Mesendoderm (in vitro differentiated cells): ENCODE measurements at regions not wholly inside any gene's neighbourhood (a gene's known extent, or its start where the extent isn't known, plus 50 kb on each side); places are given as distances from the start of the nearest gene placed in this dataset.

Source experiments
- DNase-seq: peaks from one replicate; pipeline ENCODE4 v3.0.0; 2013
- H2AK5ac ChIP-seq: 2 replicates; pipeline ENCODE4 v1.6.1; 2013; ENCODE audit warnings: low read length, inconsistent platforms
- H2BK120ac ChIP-seq: 2 replicates; pipeline ENCODE4 v1.6.1; 2013; ENCODE audit warnings: low read depth, mild to moderate bottlenecking, low read length, moderate library complexity, mixed read lengths
- H2BK15ac ChIP-seq: replicated peaks from 2 replicates; pipeline ENCODE4 v1.6.1; 2013; ENCODE audit warnings: low read depth, mild to moderate bottlenecking, moderate library complexity
- H2BK5ac ChIP-seq: 2 replicates; pipeline ENCODE4 v1.6.1; 2013; ENCODE audit warnings: low read length, inconsistent platforms
- H3K18ac ChIP-seq: 2 replicates; pipeline ENCODE4 v1.6.1; 2013; ENCODE audit warnings: mild to moderate bottlenecking, low read length, mixed read lengths
- H3K23ac ChIP-seq: one replicate; pipeline ENCODE4 v1.6.1; 2013; ENCODE audit warnings: low read length
- H3K27ac ChIP-seq: 2 replicates; pipeline ENCODE4 v1.5.1; 2013; ENCODE audit warnings: low read depth, mild to moderate bottlenecking, inconsistent platforms, low read length, moderate library complexity
- H3K27me3 ChIP-seq: 2 replicates; pipeline ENCODE4 v1.6.1; 2013; ENCODE audit warnings: low read length, control low read depth, mild to moderate bottlenecking, inconsistent platforms; ENCODE audit not compliant: insufficient read depth, poor library complexity
- H3K36me3 ChIP-seq: 2 replicates; pipeline ENCODE4 v1.6.1; 2013; ENCODE audit warnings: low read length, inconsistent platforms; ENCODE audit not compliant: control insufficient read depth, insufficient read depth
- H3K4ac ChIP-seq: one replicate; pipeline ENCODE4 v1.6.1; 2013; ENCODE audit warnings: low read depth, mild to moderate bottlenecking, low read length, moderate library complexity
- H3K4me1 ChIP-seq: 2 replicates; pipeline ENCODE4 v1.6.1; 2013; ENCODE audit warnings: low read depth, low read length, inconsistent platforms; ENCODE audit not compliant: control insufficient read depth
- H3K4me2 ChIP-seq: 2 replicates; pipeline ENCODE4 v1.6.1; 2013; ENCODE audit warnings: low read length
- H3K4me3 ChIP-seq: 2 replicates; pipeline ENCODE4 v1.5.1; 2013; ENCODE audit warnings: mild to moderate bottlenecking, low read length
- H3K56ac ChIP-seq: one replicate; pipeline ENCODE4 v1.6.1; 2013; ENCODE audit warnings: low read length
- H3K79me1 ChIP-seq: 2 replicates; pipeline ENCODE4 v1.6.1; 2013; ENCODE audit warnings: low read length, inconsistent platforms
- H3K79me2 ChIP-seq: 2 replicates; pipeline ENCODE4 v1.6.1; 2013; ENCODE audit warnings: mild to moderate bottlenecking, low read length; ENCODE audit not compliant: control insufficient read depth, insufficient read depth
- H3K9ac ChIP-seq: 2 replicates; pipeline ENCODE4 v1.6.1; 2013; ENCODE audit warnings: low read length, inconsistent platforms
- H4K5ac ChIP-seq: one replicate; pipeline ENCODE4 v1.6.1; 2013; ENCODE audit warnings: low read length
- H4K8ac ChIP-seq: one replicate; pipeline ENCODE4 v1.6.1; 2013; ENCODE audit warnings: low read depth, mild to moderate bottlenecking, control low read depth, low read length, moderate library complexity
- WGBS: extraction: QIAGEN DNeasy Blood & Tissue Kit; methylation state at CpG from one replicate; pipeline ENCODE4 v1.1.7; 2013; ENCODE audit warnings: low lambda C conversion rate, missing lambda C conversion rate; ENCODE audit not compliant: insufficient coverage; ENCODE audit errors: extremely low coverage; 5-methylcytosine and 5-hydroxymethylcytosine counted together

DNA sequence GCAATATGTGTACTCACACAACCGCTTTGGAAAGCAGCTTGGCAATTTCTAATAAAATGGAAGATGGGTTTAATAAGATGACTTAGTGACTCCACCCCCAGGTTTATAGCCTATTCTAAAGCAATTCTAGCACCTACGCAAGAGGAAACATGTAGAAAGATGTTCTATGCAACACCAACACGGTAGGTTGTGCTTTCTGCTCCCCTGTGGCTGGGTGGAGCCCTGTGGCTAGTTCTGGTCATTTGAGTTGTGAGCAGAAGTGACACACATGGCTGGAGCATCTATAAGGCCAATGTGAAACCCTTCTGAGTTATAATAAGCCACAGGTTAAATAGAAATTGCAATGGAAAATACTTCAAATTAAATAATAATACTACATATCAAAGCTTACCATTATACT lies 310.7 kb downstream of the CD83 start:
- Histone ChIP-seq H3K79me1 (no peaks in the 10 kb centered on the region), H2BK120ac (no peak overlapping the region), H3K27me3 (no peaks in the 10 kb centered on the region), H2AK5ac (no peak overlapping the region), H3K27ac (no peak overlapping the region), H3K79me2 (no peaks in the 10 kb centered on the region), H2BK15ac (no peak overlapping the region), H3K4ac (no peak overlapping the region), H3K18ac (no peak overlapping the region), H2BK5ac (no peak overlapping the region), H3K4me3 (no peak overlapping the region), H4K8ac (no peak overlapping the region), H3K9ac (no peak overlapping the region), H3K36me3 (no peaks in the 10 kb centered on the region), H3K4me1 (no peaks in the 10 kb centered on the region), H3K23ac (no peak overlapping the region), H3K4me2 (no peak overlapping the region), H3K56ac (no peak overlapping the region), H4K5ac (no peak overlapping the region)
- DNase-seq = no peak
- no CpG with 5 or more reads among the region's 3 CpGs for WGBS

GRCh38 chr6:14429396-14429795 lies 311.8 kb downstream of the CD83 start:
- no peak overlapping the region for H3K23ac ChIP-seq
- no peaks in the 10 kb centered on the region for H3K79me1 ChIP-seq
- H2BK15ac ChIP-seq = peak overlapping the region; percentile 12
- H2BK5ac ChIP-seq = no peak overlapping the region
- no peak overlapping the region for H3K4me3 ChIP-seq
- H4K8ac ChIP-seq = no peak overlapping the region
- H3K36me3 ChIP-seq = no peaks in the 10 kb centered on the region
- H3K9ac ChIP-seq = no peak overlapping the region
- no peak overlapping the region for H3K4me2 ChIP-seq
- H2AK5ac ChIP-seq = no peak overlapping the region
- H3K27ac ChIP-seq = no peak overlapping the region
- H2BK120ac ChIP-seq = no peak overlapping the region
- H3K27me3 ChIP-seq = no peaks in the 10 kb centered on the region
- H3K79me2 ChIP-seq = no peaks in the 10 kb centered on the region
- H4K5ac ChIP-seq = no peak overlapping the region
- no peak overlapping the region for H3K18ac ChIP-seq
- no peaks in the 10 kb centered on the region for H3K4me1 ChIP-seq
- no CpG with 5 or more reads among the region's 10 CpGs for WGBS
- H3K4ac ChIP-seq = no peak overlapping the region
- peak; percentile 76 for DNase-seq
- H3K56ac ChIP-seq = no peak overlapping the region

DNA sequence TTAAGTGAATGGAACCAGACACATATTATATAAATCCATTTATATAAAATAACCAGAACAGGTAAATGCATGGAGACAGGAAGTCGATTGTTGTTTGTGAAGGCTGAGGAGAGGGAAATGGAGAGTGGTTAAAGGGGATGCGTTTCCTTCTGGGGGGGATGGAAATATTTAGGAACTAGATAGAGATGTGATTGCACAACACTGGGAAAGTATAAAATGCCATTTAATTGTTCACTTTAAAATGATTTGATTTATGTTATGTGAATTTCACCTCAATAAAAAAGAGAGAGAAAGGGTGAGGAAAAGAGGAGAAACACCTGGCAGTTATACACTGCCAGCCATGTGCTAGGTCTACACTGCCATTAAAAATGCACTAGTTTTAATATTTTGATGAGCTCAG lies 312.6 kb downstream of the CD83 start:
- Histone ChIP-seq H2BK15ac (no peak overlapping the region), H3K4me2 (no peak overlapping the region), H2BK5ac (no peak overlapping the region), H3K4me3 (no peak overlapping the region), H4K5ac (no peak overlapping the region), H3K56ac (no peak overlapping the region), H3K23ac (no peak overlapping the region), H3K27me3 (no peaks in the 10 kb centered on the region), H2AK5ac (no peak overlapping the region), H3K18ac (no peak overlapping the region), H4K8ac (no peak overlapping the region), H3K36me3 (no peaks in the 10 kb centered on the region), H3K9ac (no peak overlapping the region), H3K79me2 (no peaks in the 10 kb centered on the region), H3K27ac (no peak overlapping the region), H2BK120ac (no peak overlapping the region), H3K4ac (no peak overlapping the region), H3K79me1 (no peaks in the 10 kb centered on the region), H3K4me1 (no peaks in the 10 kb centered on the region)
- no peak for DNase-seq
- WGBS = no CpG with 5 or more reads among the region's 2 CpGs

DNA sequence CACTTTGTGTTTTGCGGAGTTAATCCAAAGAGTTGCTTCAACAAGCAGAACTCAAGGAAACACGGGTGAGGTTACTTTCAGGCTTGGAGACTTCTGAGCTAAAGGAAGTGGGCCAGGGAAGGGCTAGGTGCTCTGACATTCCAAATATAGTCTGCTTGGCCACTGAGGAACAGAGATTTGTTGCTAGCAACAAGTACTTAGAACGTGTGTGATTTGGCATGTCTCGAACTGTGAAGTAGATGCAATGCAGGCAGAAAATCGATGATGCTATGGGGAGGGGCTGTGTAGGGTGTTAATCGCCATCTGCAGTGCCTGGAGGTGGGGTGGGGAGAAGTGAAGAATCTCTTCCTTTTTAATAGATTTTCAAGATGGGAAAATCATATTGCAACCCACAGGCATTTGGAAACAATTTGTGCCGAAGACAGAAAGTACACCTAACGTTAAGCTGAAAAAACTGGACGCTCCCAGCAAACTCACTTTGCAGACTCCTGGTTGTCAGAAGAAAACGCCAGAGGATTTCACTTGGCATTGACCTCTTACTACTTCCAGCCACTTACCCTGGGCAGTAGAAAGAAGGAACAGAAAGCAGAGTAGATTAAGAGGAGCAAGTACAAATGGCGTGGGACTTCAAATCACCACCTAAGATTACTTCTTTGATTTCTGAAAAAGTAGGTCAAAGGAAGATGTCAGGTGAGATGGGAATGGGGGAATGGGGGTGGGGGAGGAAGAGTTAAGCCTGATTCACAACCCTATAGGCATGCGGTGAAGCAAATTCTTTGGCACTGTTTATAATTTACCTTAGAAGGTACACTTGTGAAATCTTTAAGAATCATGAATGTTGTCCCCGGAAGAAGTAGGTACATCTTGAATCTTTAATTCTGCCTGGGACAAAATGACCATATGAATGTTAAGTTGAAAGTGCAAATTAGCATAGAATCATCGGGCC lies 314.1 kb downstream of the CD83 start:
- no CpG with 5 or more reads among the region's 14 CpGs for WGBS
- no peaks in the 10 kb centered on the region for H3K27me3 ChIP-seq
- H3K4me3 ChIP-seq = no peak overlapping the region
- no peak overlapping the region for H4K8ac ChIP-seq
- no peak overlapping the region for H3K4ac ChIP-seq
- H3K27ac ChIP-seq = no peak overlapping the region
- H3K9ac ChIP-seq = no peak overlapping the region
- no peaks in the 10 kb centered on the region for H3K4me1 ChIP-seq
- H3K79me1 ChIP-seq = no peaks in the 10 kb centered on the region
- H3K36me3 ChIP-seq = no peaks in the 10 kb centered on the region
- no peak overlapping the region for H3K4me2 ChIP-seq
- H3K79me2 ChIP-seq = no peaks in the 10 kb centered on the region
- no peak overlapping the region for H4K5ac ChIP-seq
- H3K23ac ChIP-seq = no peak overlapping the region
- peak; percentile 45 for DNase-seq
- H2AK5ac ChIP-seq = no peak overlapping the region
- no peak overlapping the region for H2BK15ac ChIP-seq
- no peak overlapping the region for H2BK5ac ChIP-seq
- H2BK120ac ChIP-seq = no peak overlapping the region
- no peak overlapping the region for H3K18ac ChIP-seq
- no peak overlapping the region for H3K56ac ChIP-seq

DNA sequence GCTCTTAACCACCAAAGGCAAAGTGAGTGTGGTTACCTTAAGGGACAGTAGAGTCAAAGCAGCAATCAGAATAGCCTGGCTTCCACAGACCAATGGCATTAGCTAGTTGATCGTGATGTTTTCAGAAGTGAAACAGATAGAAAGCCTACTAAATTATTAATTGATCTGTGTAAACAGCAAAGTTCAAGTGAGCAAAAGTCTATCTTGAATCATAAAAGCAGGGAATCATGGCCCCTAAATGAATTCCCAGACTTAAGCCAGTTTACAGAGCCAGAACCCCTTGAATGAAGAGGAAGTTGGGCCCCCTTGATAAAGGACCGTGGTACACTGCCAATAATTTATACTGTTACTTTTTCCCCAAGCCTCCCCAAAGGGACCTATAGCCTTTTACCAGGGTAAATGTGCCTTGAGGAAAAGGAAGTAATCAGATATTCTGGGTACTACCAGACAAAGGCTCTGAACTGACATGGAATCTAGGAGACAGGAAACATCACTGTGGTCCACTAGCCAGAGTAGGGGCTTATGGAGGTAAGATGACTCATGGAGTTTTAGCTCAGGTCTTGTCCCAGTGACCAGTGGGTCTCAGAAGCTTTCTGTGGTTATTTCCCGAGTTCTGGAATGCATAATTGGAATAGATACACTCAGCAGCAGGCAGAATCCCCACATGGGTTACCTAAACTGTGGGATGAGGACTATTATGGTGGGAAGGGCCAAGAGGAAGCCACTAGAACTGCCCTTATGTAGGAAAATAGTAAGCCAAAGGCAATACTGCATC lies 317.5 kb downstream of the CD83 start:
- Histone ChIP-seq H2BK120ac (no peak overlapping the region), H3K23ac (no peak overlapping the region), H3K27ac (no peak overlapping the region), H3K79me2 (no peaks in the 10 kb centered on the region), H4K8ac (no peak overlapping the region), H3K4me2 (no peak overlapping the region), H3K79me1 (no peaks in the 10 kb centered on the region), H3K4me3 (no peak overlapping the region), H3K27me3 (no peaks in the 10 kb centered on the region), H4K5ac (no peak overlapping the region), H2BK5ac (no peak overlapping the region), H3K56ac (no peak overlapping the region), H3K9ac (no peak overlapping the region), H2BK15ac (no peak overlapping the region), H3K18ac (no peak overlapping the region), H3K4ac (no peak overlapping the region), H3K36me3 (no peaks in the 10 kb centered on the region), H2AK5ac (no peak overlapping the region), H3K4me1 (no peaks in the 10 kb centered on the region)
- no peak for DNase-seq
- no CpG with 5 or more reads among the region's 3 CpGs for WGBS
